ENCODE measurements at regions not wholly inside any gene's neighbourhood (a gene's known extent, or its start where the extent isn't known, plus 50 kb on each side); places are given as distances from the start of the nearest gene placed in this dataset.

DNA sequence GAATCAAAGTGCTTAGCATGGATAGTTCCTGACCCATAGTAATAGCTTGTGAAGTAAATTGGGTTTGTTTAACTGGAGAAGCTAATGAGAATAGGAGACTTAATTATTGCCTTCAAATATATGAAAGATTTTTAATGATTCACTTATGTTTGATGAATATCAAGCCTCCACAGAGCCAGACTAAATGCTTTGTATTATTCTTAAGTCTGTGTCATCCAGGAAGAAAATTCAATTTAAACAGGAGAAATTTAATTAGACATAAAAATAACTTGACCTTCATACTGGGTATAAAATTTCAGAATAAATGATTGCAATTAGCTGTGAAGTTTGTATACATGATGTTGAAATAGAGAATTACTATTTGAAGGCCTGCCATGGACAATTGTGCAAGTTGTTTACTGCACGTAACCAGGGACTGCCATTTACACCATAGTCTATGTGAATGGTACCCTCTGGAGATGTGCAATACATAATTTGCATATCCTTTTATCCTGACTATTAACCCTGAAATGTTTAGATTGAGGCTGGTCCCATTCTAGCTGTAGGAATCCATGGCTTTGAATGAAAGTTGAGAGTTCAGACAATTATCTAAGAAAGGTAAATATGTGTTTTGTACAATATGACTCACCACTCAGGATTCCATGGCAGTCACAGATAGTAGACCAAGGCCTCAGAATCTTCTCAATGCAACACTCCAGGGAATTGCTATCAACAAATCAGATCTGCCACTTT is 133.5 kb upstream of the IL12B start:
- no peak for TF ChIP-seq CTCF (IDR thresholded peaks at IDR 0.05)
- TF ChIP-seq POLR2A (IDR thresholded peaks at IDR 0.05): no peak

Data from gastroesophageal sphincter (tissue), 3 donors.